HFF-Myc (cell line): ENCODE measurements at regions not wholly inside any gene's neighbourhood (a gene's known extent, or its start where the extent isn't known, plus 50 kb on each side); places are given as distances from the start of the nearest gene placed in this dataset.

Experiments
- DNase-seq: peaks from one replicate; pipeline ENCODE4 v3.0.0-alpha.2; 2011; ENCODE audit warnings: low read depth; ENCODE audit errors: extremely low read depth
- H3K4me3 ChIP-seq: replicated peaks from 2 replicates; pipeline ENCODE4 v1.5.1; 2011; ENCODE audit warnings: low read depth, mild to moderate bottlenecking, control low read depth, low read length
- CTCF ChIP-seq: IDR thresholded peaks from 2 replicates; pipeline ENCODE4 v1.5.1; 2012; ENCODE audit warnings: mild to moderate bottlenecking, low read depth, low read length, control low read depth; ENCODE audit errors: missing control alignments

GRCh38 chr16:35239561-35239960 lies 1780.1 kb downstream of the TP53TG3F start:
- H3K4me3 ChIP-seq: no peak overlapping the region
- TF ChIP-seq CTCF: no peak
- DNase-seq: no peak

- H3K4me3 ChIP-seq: no peak overlapping the region
- TF ChIP-seq CTCF: no peak
- DNase-seq: no peak
Measured at GRCh38 chr16:35249051-35249450, 1789.6 kb downstream of the TP53TG3F start.

- H3K4me3 ChIP-seq: no peak overlapping the region
- no peak for DNase-seq
- TF ChIP-seq CTCF: no peak
Measured at GRCh38 chr16:35252356-35252936, 1793.0 kb downstream of the TP53TG3F start.

- DNase-seq: no peak
- no peak for TF ChIP-seq CTCF
- H3K4me3 ChIP-seq: no peak overlapping the region
Measured at GRCh38 chr16:35255186-35255803, 1795.9 kb downstream of the TP53TG3F start.

GRCh38 chr16:35255816-35256215 lies 1796.4 kb downstream of the TP53TG3F start:
- TF ChIP-seq CTCF: no peak
- no peak for DNase-seq
- no peak overlapping the region for H3K4me3 ChIP-seq

GRCh38 chr16:35258381-35258780 lies 1799.0 kb downstream of the TP53TG3F start:
- no peak for TF ChIP-seq CTCF
- no peak overlapping the region for H3K4me3 ChIP-seq
- DNase-seq: no peak

GRCh38 chr16:35295856-35296255 lies 1836.4 kb downstream of the TP53TG3F start:
- TF ChIP-seq CTCF: no peak
- H3K4me3 ChIP-seq: no peak overlapping the region
- no peak for DNase-seq
